GM19240 (cell line): ENCODE measurements at regions not wholly inside any gene's neighbourhood (a gene's known extent, or its start where the extent isn't known, plus 50 kb on each side); places are given as distances from the start of the nearest gene placed in this dataset.
"Not testable (repeated sequence)": the region's sequence is repeated elsewhere in the genome, so short reads cannot be mapped to it uniquely, and the experiment has no call there.

ENCODE experiments used
- DNase-seq: peaks from one replicate; pipeline ENCODE4 v3.0.0; 2011; ENCODE audit warnings: low spot score; ENCODE audit not compliant: insufficient read length

- no peak for DNase-seq
Measured at GRCh38 chr2:140178234-140178633, 1398.0 kb upstream of the NXPH2 start.

DNA sequence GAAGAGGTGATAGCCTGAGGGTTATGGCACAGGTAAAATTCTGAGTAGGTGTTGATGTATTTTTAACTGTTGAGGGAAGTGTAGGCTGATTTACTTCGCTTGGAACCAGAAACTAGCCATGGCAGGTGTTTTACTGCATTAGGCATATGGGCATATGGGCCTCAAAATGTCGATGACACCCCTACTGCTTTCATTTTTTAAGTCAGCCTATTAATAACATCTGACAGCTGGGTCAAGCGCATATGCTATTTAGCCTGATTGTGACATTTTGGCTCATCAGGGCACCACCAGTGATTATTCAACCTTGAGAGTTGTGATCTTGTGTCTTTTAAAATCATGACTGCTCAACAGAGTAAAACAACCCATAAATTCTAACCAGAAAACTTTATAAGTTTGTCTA, 1396.9 kb upstream of the NXPH2 start:
- DNase-seq: no peak

- DNase-seq: no peak
Measured at GRCh38 chr2:140173790-140174189, 1393.6 kb upstream of the NXPH2 start.

- DNase-seq: no peak
Measured at GRCh38 chr2:140164449-140164848, 1384.3 kb upstream of the NXPH2 start.

- DNase-seq: no peak
Measured at GRCh38 chr2:140158259-140158658, 1378.1 kb upstream of the NXPH2 start.

- no peak for DNase-seq
Measured at GRCh38 chr2:140157816-140158215, 1377.6 kb upstream of the NXPH2 start.

DNA sequence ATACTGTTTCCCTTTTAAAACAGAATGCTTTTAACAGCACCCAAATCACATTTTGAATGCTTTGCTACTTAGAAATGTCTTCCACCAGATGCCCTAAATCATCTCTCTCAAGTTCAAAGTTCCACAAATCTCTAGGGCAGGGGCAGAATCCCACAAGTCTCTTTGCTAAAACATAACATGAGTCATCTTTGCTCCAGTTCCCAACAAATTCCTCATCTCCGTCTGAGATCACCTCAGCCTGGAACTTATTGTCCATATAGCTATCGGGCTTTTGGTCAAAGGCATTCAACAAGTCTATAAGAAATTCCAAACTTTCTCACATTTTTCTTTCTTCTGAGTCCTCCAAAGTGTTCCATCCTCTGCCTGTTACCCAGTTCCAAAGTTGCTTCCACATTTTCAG, 1374.5 kb upstream of the NXPH2 start:
- DNase-seq: no peak

DNA sequence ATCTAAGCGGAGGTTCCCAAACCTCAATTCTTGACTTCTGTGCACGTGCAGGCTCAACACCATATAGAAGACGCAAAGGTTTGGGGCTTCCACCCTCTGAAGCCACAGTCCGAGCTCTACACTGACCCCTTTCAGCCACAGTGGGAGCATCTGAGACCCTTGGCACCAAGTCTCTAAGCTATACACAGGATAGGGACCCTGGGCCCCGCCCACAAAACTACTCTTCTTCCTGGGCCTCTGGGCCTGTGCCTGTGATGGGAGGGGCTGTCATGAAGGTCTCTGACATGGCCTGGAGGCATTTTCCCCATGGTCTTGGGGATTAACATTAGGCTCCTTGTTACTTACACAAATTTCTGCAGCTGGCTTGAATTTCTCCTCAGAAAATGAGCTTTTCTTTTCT, 1374.1 kb upstream of the NXPH2 start:
- DNase-seq: no peak

- no peak for DNase-seq
Measured at GRCh38 chr2:140144611-140145010, 1364.4 kb upstream of the NXPH2 start.

DNA sequence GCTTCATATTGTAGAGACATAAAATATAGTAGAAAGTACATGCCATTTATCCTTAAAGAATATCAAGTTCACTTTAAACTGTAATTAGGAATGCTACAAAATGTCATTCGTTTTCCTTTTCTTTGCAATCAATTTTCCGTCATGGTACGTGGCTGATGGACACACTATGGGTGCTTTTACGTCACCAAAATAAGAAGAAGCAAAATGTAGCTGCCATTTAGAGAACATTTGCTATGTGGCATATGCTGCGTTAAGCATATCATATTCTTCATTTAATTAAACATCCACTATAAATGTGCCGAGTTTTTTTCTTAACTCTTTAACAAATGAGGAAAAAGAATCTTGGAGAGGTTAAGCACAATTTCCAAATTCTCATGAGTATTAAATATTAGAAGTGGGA, 1358.5 kb upstream of the NXPH2 start:
- DNase-seq: no peak

DNA sequence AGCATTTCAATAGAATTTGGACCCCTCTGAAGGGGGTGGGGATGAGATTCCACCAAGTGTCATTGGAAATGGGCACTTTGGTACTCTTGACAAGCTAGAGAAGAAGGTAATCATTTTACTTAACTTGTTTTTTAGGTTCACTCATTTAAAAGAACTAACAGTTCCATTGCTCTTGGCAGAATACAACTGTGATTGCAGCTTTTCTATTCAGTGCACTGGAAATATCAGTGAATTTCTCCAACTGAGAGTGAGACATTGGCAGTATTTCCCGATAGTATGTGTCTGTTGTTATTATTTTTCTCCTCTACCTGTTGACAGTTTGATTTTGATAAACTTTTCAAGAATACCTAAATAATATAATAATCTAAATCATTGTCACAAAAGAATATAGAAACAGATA, 1356.7 kb upstream of the NXPH2 start:
- no peak for DNase-seq

DNA sequence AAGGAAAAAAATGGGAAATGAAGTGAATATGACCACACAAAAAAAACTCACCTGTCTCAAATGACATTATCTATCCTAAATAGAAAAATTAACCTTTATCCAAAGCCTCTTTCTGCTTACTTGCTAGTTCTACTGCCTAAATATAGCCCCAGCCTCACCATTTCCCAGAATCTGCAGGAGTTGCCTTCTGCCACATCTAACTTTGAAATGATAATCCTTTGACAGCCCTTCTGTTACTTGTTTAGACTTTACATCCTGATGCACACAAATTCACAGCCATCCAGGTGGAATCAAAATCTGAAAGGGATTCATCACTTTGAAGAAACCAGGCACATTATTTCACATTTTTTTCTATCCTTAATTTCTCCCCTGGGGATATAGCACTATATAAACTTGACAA, 1356.2 kb upstream of the NXPH2 start:
- DNase-seq: no peak

DNA sequence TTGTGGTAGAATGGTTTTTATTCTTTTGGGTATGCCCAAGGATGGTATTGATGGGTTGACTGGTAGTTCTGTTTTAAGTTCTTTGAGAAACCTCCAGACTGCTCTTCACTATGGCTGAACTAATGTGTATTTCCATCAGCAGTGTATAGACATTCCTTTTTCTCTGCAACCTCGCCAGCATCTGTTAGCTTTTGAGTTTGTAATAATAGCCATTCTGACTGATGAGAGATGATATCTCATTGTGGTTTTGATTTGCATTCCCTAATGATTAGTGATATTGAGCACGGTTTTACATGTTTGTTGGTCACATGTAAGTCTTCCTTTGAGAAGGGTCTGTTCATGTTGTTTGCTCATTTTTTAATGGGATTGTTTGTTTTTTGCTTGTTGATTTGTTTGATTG, 1348.7 kb upstream of the NXPH2 start:
- no peak for DNase-seq

- DNase-seq: no peak
Measured at GRCh38 chr2:140122001-140122400, 1341.8 kb upstream of the NXPH2 start.

- DNase-seq: no peak
Measured at GRCh38 chr2:140117386-140117785, 1337.2 kb upstream of the NXPH2 start.

GRCh38 chr2:140108706-140109475, 1328.7 kb upstream of the NXPH2 start:
- DNase-seq: no peak

- no peak for DNase-seq
Measured at GRCh38 chr2:140091926-140092325, 1311.7 kb upstream of the NXPH2 start.

DNA sequence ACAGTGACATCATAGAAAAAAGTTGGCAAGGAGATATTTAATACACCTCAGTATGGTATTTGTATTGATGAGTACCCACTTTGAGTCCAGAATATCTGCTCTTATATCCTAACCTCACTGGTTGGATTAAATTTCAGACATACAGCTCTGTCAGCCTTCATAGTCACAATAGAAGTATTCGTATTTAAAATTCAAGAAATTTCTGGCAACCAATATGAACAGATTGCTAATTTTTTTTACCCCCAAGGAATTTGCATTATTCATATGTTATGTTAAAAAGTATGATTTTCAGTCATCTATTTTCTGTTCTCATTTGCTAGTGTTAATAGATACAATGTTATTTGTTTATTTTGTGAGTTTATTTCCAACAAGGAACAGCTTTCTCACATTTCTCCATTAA, 1306.8 kb upstream of the NXPH2 start:
- no peak for DNase-seq

DNA sequence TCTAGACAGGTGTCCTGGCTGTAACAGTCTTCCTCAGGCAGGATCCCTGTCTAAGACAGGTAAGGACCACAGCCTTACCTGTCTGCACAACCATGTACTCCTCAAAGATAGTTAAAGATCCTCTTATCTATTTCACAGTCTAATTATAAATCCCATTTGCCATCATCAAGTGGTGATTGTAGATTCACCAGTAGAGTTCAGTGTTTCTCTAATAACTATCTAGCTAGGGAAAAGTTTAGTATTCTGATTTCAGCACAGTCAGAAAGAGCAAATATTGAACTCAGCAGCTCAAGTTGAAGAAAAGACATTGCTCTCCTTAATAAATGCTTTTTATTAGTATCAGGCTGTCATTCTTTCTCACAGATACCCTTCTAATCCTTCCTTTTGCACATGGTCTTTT, 1305.5 kb upstream of the NXPH2 start:
- DNase-seq: no peak

DNA sequence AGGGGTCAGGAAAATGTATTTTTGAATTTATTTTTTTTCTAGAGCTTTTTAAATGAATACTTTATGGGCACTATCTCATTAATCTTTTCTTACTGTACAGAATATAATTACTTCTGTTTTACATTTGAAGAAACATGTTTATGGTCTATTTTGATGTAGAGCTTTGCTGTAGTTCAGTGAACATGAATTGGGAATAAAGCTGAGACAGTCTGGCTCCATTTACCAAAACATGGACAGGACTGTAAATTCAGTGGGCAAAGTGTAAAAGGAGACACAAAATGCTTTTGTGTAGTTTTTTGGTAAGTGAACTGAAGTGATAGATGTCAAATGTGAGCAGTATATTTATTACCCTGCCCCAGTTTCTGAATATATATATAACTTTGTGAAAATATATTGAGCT, 1298.8 kb upstream of the NXPH2 start:
- no peak for DNase-seq

DNA sequence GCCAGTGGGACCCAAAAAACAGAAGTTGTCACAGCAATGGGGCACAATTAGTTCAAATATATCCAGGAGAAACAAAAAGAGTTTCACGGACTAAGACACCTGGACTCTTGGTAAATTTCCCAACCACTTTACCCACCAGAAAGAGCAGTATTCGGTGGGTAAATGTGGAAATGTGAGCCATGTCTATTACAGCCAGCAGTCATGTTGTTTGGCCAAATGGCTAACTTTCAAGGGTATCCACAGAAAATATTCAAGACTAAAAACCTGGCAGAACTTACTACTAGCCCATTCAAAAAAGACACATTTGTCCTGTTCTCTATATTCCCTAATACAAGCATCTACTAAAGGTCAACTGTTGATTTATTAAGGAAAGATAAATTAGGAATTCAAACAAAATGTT, 1296.0 kb upstream of the NXPH2 start:
- no peak for DNase-seq

DNA sequence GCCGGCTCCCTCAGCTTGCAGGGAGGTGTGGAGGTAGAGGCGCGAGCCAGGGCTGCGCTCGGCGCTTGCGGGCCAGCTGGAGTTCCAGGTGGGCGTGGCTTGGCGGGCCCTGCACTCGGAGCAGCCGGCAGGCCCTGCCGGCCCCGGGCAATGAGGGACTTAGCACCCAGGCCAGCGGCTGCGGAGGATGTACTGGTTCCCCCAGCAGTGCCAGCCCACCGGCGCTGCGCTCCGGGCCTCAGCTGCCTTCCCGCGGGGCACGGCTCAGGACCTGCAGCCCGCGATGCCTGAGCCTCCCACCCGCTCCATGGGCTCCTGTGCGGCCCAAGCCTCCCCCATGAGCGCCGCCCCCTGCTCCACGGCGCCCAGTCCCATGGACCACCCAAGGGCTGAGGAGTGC, 1293.6 kb upstream of the NXPH2 start:
- not testable (repeated sequence) for DNase-seq

GRCh38 chr2:140067661-140068060, 1287.5 kb upstream of the NXPH2 start:
- DNase-seq: no peak

DNA sequence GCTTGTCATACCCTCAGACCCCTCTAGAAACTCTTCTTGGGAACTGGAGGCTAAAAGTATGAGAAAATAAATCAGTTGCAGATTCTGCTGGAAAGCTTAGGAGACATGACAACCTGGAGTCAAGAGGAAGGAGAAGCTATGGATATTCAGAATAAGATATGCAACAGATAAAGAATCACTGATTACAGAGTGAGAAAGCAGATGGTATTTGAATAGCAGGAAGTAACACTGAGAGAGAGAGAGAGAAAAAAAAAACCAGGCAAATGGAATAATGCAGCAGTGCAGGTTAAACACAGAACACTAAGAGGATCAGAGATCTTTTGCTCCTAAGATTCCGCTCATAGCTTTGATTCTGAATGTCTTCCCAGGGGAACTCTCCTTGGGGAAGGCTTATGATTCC, 1284.1 kb upstream of the NXPH2 start:
- no peak for DNase-seq
